GM12878 (cell line): ENCODE measurements at regions not wholly inside any gene's neighbourhood (a gene's known extent, or its start where the extent isn't known, plus 50 kb on each side); places are given as distances from the start of the nearest gene placed in this dataset.

Source experiments
- ATAC-seq: fragments of 200-7000 bp; cut with Tn5 transposase; 3 replicates; pipeline ENCODE4 v1.9.1; 2020; ENCODE audit warnings: mild to moderate bottlenecking, moderate library complexity
- BruUV-seq: library from RNA; stranded (reverse); fragments of 400-500 nt; replicated peaks from 2 replicates; lab custom pipeline; 2021; lab: Mats Ljungman, UMichigan
- CTCF ChIA-PET: fragments of 300-600 bp; sonication (Branson Sonifier 250); formaldehyde crosslinking; extraction: SDS; loops from one replicate; lab custom pipeline; 2021; ENCODE audit warnings: inconsistent platforms; lab: Yijun Ruan, JAX
- POLR2A ChIA-PET: fragments of 350-600 bp; formaldehyde crosslinking; extraction: SDS; loops from one replicate; lab custom pipeline; 2021; ENCODE audit warnings: inconsistent platforms; lab: Charles Lee
- RAD21 ChIA-PET: fragments of 300-600 bp; sonication (Branson Sonifier 250); formaldehyde crosslinking; loops from one replicate; lab custom pipeline; 2023; ENCODE audit warnings: antibody characterized with exemption; ENCODE audit not compliant: unreplicated experiment; lab: Charles Lee
- SMC1A ChIA-PET: fragments of 300-600 bp; sonication (Branson Sonifier 250); formaldehyde crosslinking; loops from one replicate; lab custom pipeline; 2023; ENCODE audit not compliant: unreplicated experiment, uncharacterized antibody; lab: Charles Lee
- DNase-seq: peaks from one replicate; pipeline ENCODE4 v3.0.0-alpha.2; 2011; ENCODE audit warnings: low read depth, low spot score
- FAIRE-seq: peaks from 3 replicates; lab custom pipeline; 2011; peaks lifted over from hg19 to GRCh38; lab: Jason Lieb, UNC
- H2AFZ ChIP-seq: 2 replicates; pipeline ENCODE4 v1.6.0; 2011; ENCODE audit warnings: low read depth, low read length, control low read depth; ENCODE audit not compliant: control insufficient read depth
- H3K27ac ChIP-seq: 2 replicates; pipeline ENCODE4 v1.5.1; 2011; ENCODE audit warnings: control low read depth; ENCODE audit not compliant: control insufficient read depth, insufficient read depth
- H3K27me3 ChIP-seq, 2 experiments: replicated peaks in 1 of 2; 2 replicates each; pipeline versions ENCODE4 v1.6.0 to v1.6.1; 2011; ENCODE audit warnings: low read length in 1 of 2; ENCODE audit not compliant: control insufficient read depth in 2 of 2, insufficient read depth in 2 of 2
- H3K36me3 ChIP-seq, 2 experiments: 2 replicates each; pipeline ENCODE4 v1.5.1; 2011; ENCODE audit warnings: low read length in 1 of 2; ENCODE audit not compliant: control insufficient read depth in 2 of 2, insufficient read depth in 2 of 2
- H3K4me1 ChIP-seq: 2 replicates; pipeline ENCODE4 v1.6.1; 2011; ENCODE audit warnings: mild to moderate bottlenecking, low read length, moderate library complexity, mixed read lengths; ENCODE audit not compliant: control insufficient read depth, insufficient read depth
- H3K4me2 ChIP-seq: 2 replicates; pipeline ENCODE4 v1.6.0; 2011; ENCODE audit warnings: control low read depth; ENCODE audit not compliant: control insufficient read depth, insufficient read depth
- H3K4me3 ChIP-seq: fragments of 200-600 bp; sonication (generic); 2 replicates; pipeline ENCODE4 v1.5.1; 2016
- H3K79me2 ChIP-seq: 2 replicates; pipeline ENCODE4 v1.6.0; 2011; ENCODE audit warnings: low read length; ENCODE audit not compliant: control insufficient read depth, insufficient read depth
- H3K9ac ChIP-seq: 2 replicates; pipeline ENCODE4 v1.8.0; 2011; ENCODE audit warnings: low read length, control low read depth, mixed read lengths; ENCODE audit not compliant: control insufficient read depth, insufficient read depth
- H3K9me3 ChIP-seq: replicated peaks from 3 replicates; pipeline ENCODE4 v1.5.1; 2011; ENCODE audit warnings: mild to moderate bottlenecking, low read length; ENCODE audit not compliant: control insufficient read depth, insufficient read depth
- H4K20me1 ChIP-seq: 2 replicates; pipeline ENCODE4 v1.6.0; 2011; ENCODE audit not compliant: control insufficient read depth, insufficient read depth
- CEBPB ChIP-seq, 2 experiments: fragments of 150-350 bp in 1 of 2; IDR thresholded peaks; 2 replicates each; pipeline ENCODE4 v1.6.1; 2012 to 2014; ENCODE audit warnings: low read depth in 2 of 2, low read length in 2 of 2, borderline replicate concordance in 1 of 2, inconsistent platforms in 1 of 2
- HDAC2 ChIP-seq: fragments of 200-600 bp; sonication (generic); IDR thresholded peaks from 2 replicates; pipeline ENCODE4 v1.6.1; 2017
- IKZF1 ChIP-seq: fragments of 450-650 bp; conservative IDR thresholded peaks from 2 replicates; pipeline ENCODE4 v1.6.1; 2017; ENCODE audit warnings: antibody characterized with exemption, mild to moderate bottlenecking
- STAT3 ChIP-seq: IDR thresholded peaks from 2 replicates; pipeline ENCODE4 v1.6.1; 2011; ENCODE audit warnings: low read depth, low read length, improper control_type of control experiment
- ZNF384 ChIP-seq: IDR thresholded peaks from 2 replicates; pipeline ENCODE4 v1.6.1; 2012; ENCODE audit warnings: low read depth, mild to moderate bottlenecking, low read length, improper control_type of control experiment, borderline replicate concordance
- WGBS: methylation state at CpG from one replicate; pipeline ENCODE4 v1.1.6; 2016; ENCODE audit warnings: low lambda C conversion rate; ENCODE audit not compliant: insufficient replicate concordance, insufficient coverage; ENCODE audit errors: missing lambda C conversion rate; 5-methylcytosine and 5-hydroxymethylcytosine counted together
- in situ Hi-C: fragments of 300-500 bp; cut with MboI; formaldehyde crosslinking; loops from 9 replicates; pipeline ENCODE4 v1.14.3; 2018; ENCODE audit warnings: mixed read lengths
- intact Hi-C: fragments of 100-400 bp; cut with micrococcal nuclease; formaldehyde crosslinking; loops from one replicate; pipeline ENCODE4 v1.14.2; 2022; ENCODE audit not compliant: unreplicated experiment
- TF ChIP-seq, protein P1 (sequence below): IDR thresholded peaks from 2 replicates; pipeline ENCODE4 v1.6.1; 2011; ENCODE audit warnings: borderline replicate concordance, low read depth, mild to moderate bottlenecking, moderate library complexity, mixed read lengths, low read length; ENCODE audit not compliant: insufficient read depth; ENCODE audit errors: extremely low read length

DNA sequence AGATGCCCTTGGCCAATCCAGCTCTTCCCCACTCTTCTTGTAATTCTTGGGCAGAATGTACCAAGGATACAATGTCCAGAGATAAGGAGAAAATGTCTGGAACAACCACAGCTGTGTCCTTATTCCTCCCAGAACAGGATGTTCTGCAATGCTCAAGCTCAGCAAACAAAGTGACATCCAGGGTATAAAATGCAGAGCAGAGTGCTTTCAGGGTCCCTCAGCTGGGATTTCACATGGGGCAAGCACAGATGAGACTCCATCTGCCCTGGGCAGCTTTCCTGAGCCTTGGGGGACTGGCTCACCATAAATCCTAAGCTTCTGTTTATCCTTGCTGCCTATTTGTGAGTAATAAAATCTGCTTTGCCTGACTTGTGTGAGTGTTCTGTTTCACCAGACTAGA lies 127.4 kb downstream of the VAPA start:
- BruUV-seq = no TSS peak
- no peak overlapping the region for H3K27ac ChIP-seq
- ChIA-PET RAD21 (no interaction called here), SMC1A (no interaction called here), CTCF (interaction anchor here (0.9 kb wide), 1 partner anchor 1113 kb away, joined by 3 read pairs; no protein-coding TSS in a partner anchor), POLR2A (no interaction called here)
- H3K9me3 ChIP-seq = no peaks in the 10 kb centered on the region
- no peak overlapping the region for H3K4me2 ChIP-seq
- peaks cover 0 to 3% of the 10 kb centered on the region in 2 experiments; a peak in 2 of 4 replicates for H3K27me3 ChIP-seq
- no peak overlapping the region for H3K4me3 ChIP-seq
- ATAC-seq = no peak
- no peak overlapping the region for H3K9ac ChIP-seq
- no peaks in the 10 kb centered on the region for H3K4me1 ChIP-seq
- intact Hi-C loops = no loop called here
- DNase-seq = no peak
- H4K20me1 ChIP-seq = no peaks in the 10 kb centered on the region
- no peaks in the 10 kb centered on the region for H3K36me3 ChIP-seq
- no peaks in the 10 kb centered on the region for H3K79me2 ChIP-seq
- in situ Hi-C loops = no loop called here
- no peak for TF ChIP-seq HDAC2
- no peak overlapping the region for H2AFZ ChIP-seq
- FAIRE-seq = no peak

DNA sequence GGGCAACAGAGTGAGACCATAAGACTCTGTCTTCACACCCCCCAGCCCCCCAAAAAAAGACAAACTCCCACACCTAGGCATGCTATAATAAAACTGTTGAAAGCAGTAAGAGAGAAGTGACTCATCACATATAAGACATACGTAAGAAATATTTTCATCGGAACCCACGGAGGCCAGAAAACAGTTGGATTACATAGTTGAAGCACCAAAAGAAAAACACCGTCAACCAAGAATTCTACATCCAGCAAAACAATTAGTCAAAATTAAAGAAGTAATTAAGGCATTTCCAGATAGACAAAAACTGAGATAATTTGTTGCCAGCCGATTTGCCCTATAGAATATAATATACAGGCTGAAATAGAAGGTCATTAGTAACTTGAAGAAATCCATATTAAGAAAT lies 128.7 kb downstream of the VAPA start:
- RAD21 ChIA-PET = no interaction called here
- FAIRE-seq (no peak), DNase-seq (no peak), ATAC-seq (no peak)
- H3K9me3 ChIP-seq = no peaks in the 10 kb centered on the region
- TF ChIP-seq STAT3 (no peak), CEBPB (IDR thresholded peaks at IDR 0.05; ENCODE audit: borderline replicate concordance in 1 of 2, low read depth in 2 of 2, low read length in 2 of 2) (no peak), IKZF1 (no peak), ZNF384 (no peak)
- TF ChIP-seq, protein P1, sequence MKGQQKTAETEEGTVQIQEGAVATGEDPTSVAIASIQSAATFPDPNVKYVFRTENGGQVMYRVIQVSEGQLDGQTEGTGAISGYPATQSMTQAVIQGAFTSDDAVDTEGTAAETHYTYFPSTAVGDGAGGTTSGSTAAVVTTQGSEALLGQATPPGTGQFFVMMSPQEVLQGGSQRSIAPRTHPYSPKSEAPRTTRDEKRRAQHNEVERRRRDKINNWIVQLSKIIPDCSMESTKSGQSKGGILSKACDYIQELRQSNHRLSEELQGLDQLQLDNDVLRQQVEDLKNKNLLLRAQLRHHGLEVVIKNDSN = no peak
- H3K4me2 ChIP-seq = no peak overlapping the region
- peaks cover 0 to 3% of the 10 kb centered on the region in 2 experiments; a peak in 2 of 4 replicates for H3K27me3 ChIP-seq
- POLR2A ChIA-PET = no interaction called here
- no peaks in the 10 kb centered on the region for H3K4me1 ChIP-seq
- SMC1A ChIA-PET = no interaction called here
- intact Hi-C loops = no loop called here
- no peaks in the 10 kb centered on the region for H4K20me1 ChIP-seq
- H3K9ac ChIP-seq = no peak overlapping the region
- H3K27ac ChIP-seq = no peak overlapping the region
- BruUV-seq = no TSS peak
- WGBS = 58% methylated on average over 5 of the region's 5 CpGs
- no peak overlapping the region for H3K4me3 ChIP-seq
- CTCF ChIA-PET = no interaction called here
- no peak overlapping the region for H2AFZ ChIP-seq
- H3K79me2 ChIP-seq = no peaks in the 10 kb centered on the region
- in situ Hi-C loops = no loop called here
- H3K36me3 ChIP-seq = no peaks in the 10 kb centered on the region
